ENCODE measurements at regions not wholly inside any gene's neighbourhood (a gene's known extent, or its start where the extent isn't known, plus 50 kb on each side); places are given as distances from the start of the nearest gene placed in this dataset.
A peak's percentile ranks its signal among the peaks of the same experiment; 100 is the strongest.

GRCh38 chr4:170872794-170873193 is 783.0 kb upstream of the AADAT start:
- in situ Hi-C loops (cut with HindIII; ENCODE audit: low sequenced_read_pairs), result no loop called here
- DNase-seq (ENCODE audit: low read depth, low spot score), result no peak
- TF ChIP-seq CTCF (IDR thresholded peaks at IDR 0.05; ENCODE audit: low read depth, low read length), result no peak
- no peak overlapping the region for H3K4me3 ChIP-seq (ENCODE audit: low read depth, low read length)

- in situ Hi-C loops (cut with HindIII; ENCODE audit: low sequenced_read_pairs), result no loop called here
- TF ChIP-seq CTCF (IDR thresholded peaks at IDR 0.05; ENCODE audit: low read depth, low read length), result no peak
- H3K4me3 ChIP-seq (ENCODE audit: low read depth, low read length), result no peak overlapping the region
- no peak for DNase-seq (ENCODE audit: low read depth, low spot score)
Observed at GRCh38 chr4:170868170-170868569, 778.4 kb upstream of the AADAT start.

GRCh38 chr4:170854097-170854496 is 764.3 kb upstream of the AADAT start:
- in situ Hi-C loops (cut with HindIII; ENCODE audit: low sequenced_read_pairs), result no loop called here
- H3K4me3 ChIP-seq (ENCODE audit: low read depth, low read length), result no peak overlapping the region
- TF ChIP-seq CTCF (IDR thresholded peaks at IDR 0.05; ENCODE audit: low read depth, low read length), result no peak
- no peak for DNase-seq (ENCODE audit: low read depth, low spot score)

GRCh38 chr4:170853422-170854021 is 763.8 kb upstream of the AADAT start:
- peak; percentile 79 for TF ChIP-seq CTCF (IDR thresholded peaks at IDR 0.05; ENCODE audit: low read depth, low read length)
- no peak overlapping the region for H3K4me3 ChIP-seq (ENCODE audit: low read depth, low read length)
- in situ Hi-C loops (cut with HindIII; ENCODE audit: low sequenced_read_pairs), result no loop called here
- peak; percentile 41 for DNase-seq (ENCODE audit: low read depth, low spot score)

GRCh38 chr4:170849969-170850368 is 760.2 kb upstream of the AADAT start:
- no peak for DNase-seq (ENCODE audit: low read depth, low spot score)
- no peak overlapping the region for H3K4me3 ChIP-seq (ENCODE audit: low read depth, low read length)
- in situ Hi-C loops (cut with HindIII; ENCODE audit: low sequenced_read_pairs), result no loop called here
- no peak for TF ChIP-seq CTCF (IDR thresholded peaks at IDR 0.05; ENCODE audit: low read depth, low read length)

GRCh38 chr4:170827562-170828274 is 738.0 kb upstream of the AADAT start:
- in situ Hi-C loops (cut with HindIII; ENCODE audit: low sequenced_read_pairs), result no loop called here
- peak; percentile 2 for DNase-seq (ENCODE audit: low read depth, low spot score)
- no peak for TF ChIP-seq CTCF (IDR thresholded peaks at IDR 0.05; ENCODE audit: low read depth, low read length)
- no peak overlapping the region for H3K4me3 ChIP-seq (ENCODE audit: low read depth, low read length)

Data from astrocyte of the spinal cord (primary cell).